DMS 273 (cell line): ENCODE measurements at regions not wholly inside any gene's neighbourhood (a gene's known extent, or its start where the extent isn't known, plus 50 kb on each side); places are given as distances from the start of the nearest gene placed in this dataset.

Experiments used
- DNase-seq: peaks from one replicate; lab custom pipeline; 2025; ENCODE audit not compliant: unreplicated experiment; lab: John Stamatoyannopoulos, UW

DNA sequence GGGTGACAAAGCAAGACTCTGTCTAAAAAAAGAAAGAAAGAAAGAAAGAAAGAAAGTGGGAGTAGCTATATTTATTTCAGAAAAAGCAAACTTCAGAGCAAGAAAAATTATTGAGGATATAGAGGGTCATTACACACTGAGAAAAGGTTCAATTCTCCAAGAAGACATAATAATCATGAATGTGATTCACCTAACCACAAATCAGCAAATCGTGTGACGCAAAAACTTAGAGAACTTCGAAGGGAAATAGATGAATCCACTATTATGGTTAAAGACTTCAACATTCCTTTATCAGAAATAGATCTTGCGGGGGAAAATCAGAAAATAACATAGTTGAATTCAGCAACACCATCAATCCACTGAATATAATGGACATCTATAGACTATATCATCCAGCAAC lies 219.3 kb upstream of the LDB2 start:
- no peak for DNase-seq

DNA sequence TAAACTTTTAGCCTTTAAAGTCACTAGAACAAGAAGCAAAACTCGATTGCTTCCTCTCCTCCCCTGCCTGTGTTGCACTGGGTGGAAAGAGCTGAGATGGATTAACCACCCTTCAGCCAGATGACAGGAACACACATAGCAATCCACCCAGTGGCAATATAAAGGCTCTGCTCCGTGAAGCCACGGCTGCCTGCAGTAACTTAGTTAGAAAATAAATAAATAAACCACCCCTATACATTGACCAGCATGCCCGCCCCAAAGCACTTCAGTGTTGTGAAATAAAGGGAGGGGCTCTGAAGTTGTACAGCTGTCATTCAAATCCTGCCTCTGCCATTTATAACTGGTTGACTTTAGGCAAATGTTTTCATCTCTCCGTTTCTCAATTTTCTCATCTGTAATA lies 217.1 kb upstream of the LDB2 start:
- DNase-seq = no peak

DNA sequence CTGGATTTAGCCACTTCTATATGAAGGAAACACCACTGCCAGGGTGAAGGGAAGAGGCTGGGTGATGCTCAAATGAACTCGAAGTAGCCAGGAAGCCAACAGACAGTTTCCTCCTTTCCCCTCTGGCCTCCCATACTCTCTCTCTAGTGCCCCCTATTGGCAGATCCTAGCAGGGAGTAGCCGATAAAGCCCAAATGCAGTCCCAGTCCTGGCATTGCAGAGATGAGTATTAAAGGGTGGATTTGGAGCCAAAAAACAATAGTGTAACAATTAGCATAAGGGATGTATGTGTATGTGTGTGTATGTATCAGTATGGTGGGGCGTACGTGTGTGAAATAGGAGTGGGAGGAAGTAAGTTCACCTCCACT lies 213.8 kb upstream of the LDB2 start:
- DNase-seq = peak; percentile 62

DNA sequence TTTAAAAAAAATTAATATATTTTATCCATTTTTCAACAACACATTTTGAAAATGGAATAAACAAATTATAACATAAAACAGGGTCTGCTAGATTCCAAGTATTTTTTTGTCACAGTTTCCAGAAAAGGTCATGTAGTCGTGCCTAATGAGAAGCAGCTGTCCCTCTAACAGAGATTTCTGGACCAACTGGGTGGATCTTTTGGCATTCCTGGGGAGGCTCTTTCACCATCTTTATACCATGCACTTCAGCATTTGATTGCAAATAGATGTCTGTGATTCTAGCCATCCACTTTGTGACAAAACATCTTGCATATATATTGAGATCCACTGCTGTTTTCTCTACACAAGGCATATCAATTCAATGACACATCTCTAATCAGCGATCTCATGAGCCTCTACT lies 210.7 kb upstream of the LDB2 start:
- DNase-seq = no peak

- no peak for DNase-seq
Observed at GRCh38 chr4:17103231-17103630, 204.8 kb upstream of the LDB2 start.

GRCh38 chr4:17098996-17099395 lies 200.6 kb upstream of the LDB2 start:
- DNase-seq = no peak

- DNase-seq = no peak
Observed at GRCh38 chr4:17098401-17098800, 200.0 kb upstream of the LDB2 start.

GRCh38 chr4:17097362-17097761 lies 198.9 kb upstream of the LDB2 start:
- peak; percentile 2 for DNase-seq

DNA sequence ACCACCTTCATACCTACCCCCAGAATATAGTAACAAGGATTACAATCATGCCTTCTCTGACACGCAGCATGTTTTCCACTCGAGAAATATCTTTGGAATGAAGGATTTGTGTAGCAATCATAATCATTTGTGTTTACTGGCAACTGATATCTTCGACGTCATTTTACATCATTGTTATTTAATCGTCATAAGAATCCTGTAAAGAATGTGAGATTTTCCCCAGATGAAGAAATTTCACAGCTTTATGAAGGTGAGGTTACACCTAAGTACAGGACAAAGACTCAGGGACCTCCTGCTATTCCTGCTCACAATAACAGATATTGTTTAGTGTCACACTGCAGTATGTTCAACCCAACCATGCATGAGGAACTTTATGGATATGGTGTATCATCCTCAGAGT lies 198.2 kb upstream of the LDB2 start:
- no peak for DNase-seq

DNA sequence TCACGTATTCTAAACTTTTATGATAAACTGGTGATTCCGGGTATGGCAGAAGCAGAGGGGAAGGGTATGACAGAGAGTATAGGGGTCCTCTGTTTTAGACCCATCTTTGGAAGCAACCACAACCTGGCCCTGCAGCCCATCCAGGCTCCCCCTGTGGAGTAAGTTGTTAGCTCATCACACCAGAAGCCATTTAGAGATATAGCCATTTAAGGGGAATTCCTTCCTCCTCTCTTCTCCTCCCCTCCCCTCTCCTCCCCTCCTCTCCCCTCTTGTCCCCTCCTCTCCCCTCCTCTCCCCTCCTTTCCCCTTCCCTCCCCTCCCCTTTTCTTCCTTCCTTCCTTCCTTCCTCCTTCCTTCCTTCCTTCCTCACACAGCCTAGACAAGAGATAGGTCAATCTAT lies 197.3 kb upstream of the LDB2 start:
- DNase-seq = no peak

DNA sequence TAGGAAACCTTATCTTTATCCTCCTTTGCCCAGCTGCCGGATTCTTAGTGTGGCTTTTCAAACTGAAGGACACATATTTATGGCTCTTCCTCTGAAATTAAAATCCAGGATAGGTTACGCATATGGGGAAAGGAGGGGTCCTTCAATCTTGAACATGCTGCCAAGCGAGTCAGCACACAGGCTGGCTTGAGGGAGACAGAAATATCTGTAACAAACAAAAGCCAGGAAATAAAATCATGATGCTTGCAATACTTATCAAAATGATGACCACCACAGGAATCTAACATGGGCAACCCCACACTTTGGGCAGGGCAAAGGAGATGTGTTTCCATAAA lies 196.4 kb upstream of the LDB2 start:
- DNase-seq = no peak

GRCh38 chr4:17094159-17094875 lies 195.9 kb upstream of the LDB2 start:
- DNase-seq = no peak

- no peak for DNase-seq
Observed at GRCh38 chr4:17093481-17093880, 195.0 kb upstream of the LDB2 start.

DNA sequence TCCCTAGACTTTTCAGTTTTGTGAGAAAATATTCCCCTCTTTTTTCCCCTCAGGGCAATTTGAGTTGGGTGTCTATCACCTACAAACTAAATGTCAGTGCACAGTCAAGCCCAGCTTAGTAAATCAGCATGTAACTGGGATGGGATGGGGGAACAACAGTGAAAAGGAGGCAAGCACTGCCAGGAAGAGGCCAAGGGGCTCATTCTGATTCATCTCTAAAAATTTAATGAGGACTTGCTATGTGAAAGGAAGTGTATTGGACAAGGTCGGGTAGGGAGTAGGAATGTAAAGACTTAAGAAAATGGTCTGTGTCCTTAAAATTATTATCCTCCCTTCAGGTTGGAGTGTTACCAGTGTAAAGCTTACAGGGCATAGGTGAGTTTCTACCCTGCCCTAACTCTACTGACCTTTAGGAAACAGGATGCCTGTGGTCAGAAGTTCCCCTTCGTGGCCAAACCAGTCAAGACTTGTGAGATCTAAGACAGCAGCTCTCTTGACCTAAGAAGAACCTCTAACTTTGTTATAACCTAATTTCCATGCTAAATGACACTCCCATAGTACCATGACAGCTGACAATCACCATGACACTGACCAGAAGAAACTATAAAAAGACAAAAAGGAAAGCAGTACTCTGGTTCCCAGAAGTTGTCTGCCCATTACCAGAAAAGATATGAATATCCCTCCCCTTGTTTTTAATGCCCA lies 194.4 kb upstream of the LDB2 start:
- DNase-seq = no peak

DNA sequence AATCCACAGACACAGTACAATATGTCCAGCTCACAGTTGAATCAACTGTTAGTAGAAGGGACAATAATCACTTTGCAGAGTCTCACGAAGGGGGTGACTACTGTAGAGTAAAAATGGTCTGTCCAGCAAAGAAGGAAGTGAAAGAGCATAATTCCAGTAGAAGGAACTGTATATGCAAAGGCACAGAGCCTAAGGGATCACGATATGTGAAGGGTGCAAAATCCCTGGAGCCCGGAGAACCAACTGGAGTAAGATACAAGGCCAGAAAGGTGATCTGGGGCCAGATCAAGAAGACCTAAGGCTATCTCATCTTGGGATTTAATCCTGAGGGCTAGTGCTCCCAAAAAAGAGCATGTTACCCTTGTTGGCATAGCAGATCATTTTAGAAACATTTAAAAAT lies 192.7 kb upstream of the LDB2 start:
- DNase-seq = no peak

- DNase-seq = no peak
Observed at GRCh38 chr4:17090063-17090462, 191.6 kb upstream of the LDB2 start.

- no peak for DNase-seq
Observed at GRCh38 chr4:17085416-17085815, 187.0 kb upstream of the LDB2 start.

DNA sequence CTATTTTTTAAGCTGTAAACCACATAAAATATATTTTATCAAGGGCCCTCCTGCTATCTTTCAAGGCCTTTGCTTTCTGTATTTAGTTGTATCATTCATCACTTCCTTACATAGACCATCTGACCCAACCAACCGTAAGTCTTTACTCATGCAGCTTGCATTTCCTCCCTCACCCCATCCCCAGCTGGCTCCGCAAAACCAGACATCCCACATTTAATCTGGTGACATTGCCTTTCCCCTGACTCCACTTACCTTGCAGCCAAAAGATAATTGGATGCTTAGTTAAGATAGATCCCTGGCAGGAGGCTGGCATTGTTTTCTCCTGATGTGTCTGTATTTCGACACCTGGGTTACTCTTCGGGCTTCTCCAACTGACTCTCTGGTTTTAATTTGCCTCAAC lies 183.7 kb upstream of the LDB2 start:
- DNase-seq = no peak

DNA sequence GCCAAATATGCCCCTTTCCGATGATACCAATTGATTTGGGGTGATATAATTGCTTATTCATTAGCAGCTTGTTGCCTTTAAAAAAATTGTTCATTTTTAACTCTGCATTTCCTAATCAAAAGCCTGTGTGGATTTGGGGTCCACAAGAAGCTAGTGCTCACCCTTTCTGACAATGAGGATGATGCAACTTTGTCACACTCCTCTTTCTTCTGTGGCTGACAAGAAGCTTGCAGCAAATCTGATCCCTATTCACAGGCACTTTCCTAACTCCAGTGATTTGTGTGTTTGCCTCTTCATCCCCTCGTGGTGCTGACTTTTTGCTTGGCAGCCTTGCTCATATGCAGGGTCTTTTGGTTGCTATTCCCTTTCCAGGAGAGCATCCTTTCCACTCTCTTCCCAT lies 182.7 kb upstream of the LDB2 start:
- no peak for DNase-seq

- no peak for DNase-seq
Observed at GRCh38 chr4:17077105-17077504, 178.7 kb upstream of the LDB2 start.

- DNase-seq = no peak
Observed at GRCh38 chr4:17072483-17072882, 174.0 kb upstream of the LDB2 start.

DNA sequence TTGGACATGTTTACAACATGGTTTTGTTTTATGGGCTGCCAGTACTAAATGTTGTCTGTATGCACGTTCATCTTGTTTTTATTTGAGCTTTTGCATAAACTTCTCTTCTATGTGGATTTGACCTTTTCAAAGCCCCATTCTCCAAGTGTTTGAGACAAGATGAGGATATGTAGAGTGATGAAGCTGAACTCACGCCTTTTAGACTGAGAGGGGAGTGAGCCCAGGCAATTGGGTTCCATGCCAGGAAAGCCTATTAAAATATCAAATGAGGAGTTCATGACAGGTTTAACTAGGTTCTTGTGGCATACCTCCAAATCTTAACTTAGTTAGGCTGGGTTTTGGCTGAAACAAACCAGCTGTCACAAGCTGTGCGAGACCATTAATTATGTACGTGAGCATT lies 170.4 kb upstream of the LDB2 start:
- DNase-seq = peak; percentile 86

DNA sequence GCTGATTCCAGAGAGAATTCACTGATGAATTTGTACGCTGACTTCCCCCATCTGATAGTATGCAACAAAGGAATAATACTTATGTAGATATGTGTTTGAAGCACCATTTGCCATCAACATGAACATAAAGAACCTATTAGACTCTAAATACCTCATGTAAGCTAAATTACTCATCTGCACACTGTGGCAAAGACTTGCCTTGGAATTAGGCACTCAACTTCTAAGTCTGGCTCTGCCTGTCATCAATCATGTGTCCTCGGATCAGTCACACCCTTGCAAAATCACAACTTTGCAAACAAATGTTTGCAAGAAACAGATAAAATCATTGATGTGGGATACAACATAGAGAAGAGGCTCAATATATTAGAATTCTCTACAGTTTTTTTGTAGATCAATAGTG lies 169.9 kb upstream of the LDB2 start:
- no peak for DNase-seq
